ENCODE measurements at regions not wholly inside any gene's neighbourhood (a gene's known extent, or its start where the extent isn't known, plus 50 kb on each side); places are given as distances from the start of the nearest gene placed in this dataset.

GRCh38 chr13:78402708-78403400, 200.5 kb downstream of the POU4F1 start:
- H3K4me1 Mint-ChIP-seq, result no peaks in the 10 kb centered on the region
- H3K27ac Mint-ChIP-seq, result no peak overlapping the region
- no peaks in the 10 kb centered on the region for H3K36me3 Mint-ChIP-seq
- H3K27me3 Mint-ChIP-seq, result peaks cover 5% of the 10 kb centered on the region
- DNase-seq, result no peak
- no peak overlapping the region for H3K4me3 Mint-ChIP-seq
- no peaks in the 10 kb centered on the region for H3K9me3 Mint-ChIP-seq

GRCh38 chr13:78401873-78402707, 201.3 kb downstream of the POU4F1 start:
- Mint-ChIP-seq H3K27ac (no peak overlapping the region), H3K36me3 (no peaks in the 10 kb centered on the region), H3K27me3 (peaks cover 5% of the 10 kb centered on the region), H3K9me3 (no peaks in the 10 kb centered on the region), H3K4me3 (no peak overlapping the region), H3K4me1 (no peaks in the 10 kb centered on the region)
- DNase-seq, result no peak

- Mint-ChIP-seq H3K36me3 (no peaks in the 10 kb centered on the region), H3K27me3 (no peaks in the 10 kb centered on the region), H3K27ac (no peak overlapping the region), H3K4me3 (no peak overlapping the region), H3K4me1 (no peaks in the 10 kb centered on the region), H3K9me3 (no peaks in the 10 kb centered on the region)
- no peak for DNase-seq
Observed at GRCh38 chr13:78398743-78399410, 204.5 kb downstream of the POU4F1 start.

- Mint-ChIP-seq H3K36me3 (no peaks in the 10 kb centered on the region), H3K27ac (no peak overlapping the region), H3K27me3 (peaks cover 4% of the 10 kb centered on the region), H3K9me3 (no peaks in the 10 kb centered on the region), H3K4me3 (no peak overlapping the region), H3K4me1 (no peaks in the 10 kb centered on the region)
- DNase-seq, result no peak
Observed at GRCh38 chr13:78393286-78394142, 209.8 kb downstream of the POU4F1 start.

- no peak overlapping the region for H3K4me3 Mint-ChIP-seq
- H3K4me1 Mint-ChIP-seq, result no peaks in the 10 kb centered on the region
- no peak overlapping the region for H3K27ac Mint-ChIP-seq
- H3K36me3 Mint-ChIP-seq, result no peaks in the 10 kb centered on the region
- H3K27me3 Mint-ChIP-seq, result peaks cover 10% of the 10 kb centered on the region
- no peak for DNase-seq
- H3K9me3 Mint-ChIP-seq, result no peaks in the 10 kb centered on the region
Observed at GRCh38 chr13:78383899-78384298, 219.5 kb downstream of the POU4F1 start.

GRCh38 chr13:78383071-78383484, 220.3 kb downstream of the POU4F1 start:
- no peak for DNase-seq
- no peaks in the 10 kb centered on the region for H3K36me3 Mint-ChIP-seq
- H3K4me3 Mint-ChIP-seq, result no peak overlapping the region
- no peak overlapping the region for H3K27ac Mint-ChIP-seq
- peaks cover 10% of the 10 kb centered on the region for H3K27me3 Mint-ChIP-seq
- H3K9me3 Mint-ChIP-seq, result no peaks in the 10 kb centered on the region
- H3K4me1 Mint-ChIP-seq, result no peaks in the 10 kb centered on the region

GRCh38 chr13:78382491-78382890, 220.9 kb downstream of the POU4F1 start:
- DNase-seq, result no peak
- H3K36me3 Mint-ChIP-seq, result no peaks in the 10 kb centered on the region
- no peaks in the 10 kb centered on the region for H3K9me3 Mint-ChIP-seq
- no peak overlapping the region for H3K4me3 Mint-ChIP-seq
- no peaks in the 10 kb centered on the region for H3K4me1 Mint-ChIP-seq
- H3K27ac Mint-ChIP-seq, result no peak overlapping the region
- peaks cover 7% of the 10 kb centered on the region for H3K27me3 Mint-ChIP-seq

- Mint-ChIP-seq H3K27ac (no peak overlapping the region), H3K4me3 (no peak overlapping the region), H3K27me3 (peaks cover 4% of the 10 kb centered on the region), H3K36me3 (no peaks in the 10 kb centered on the region), H3K9me3 (no peaks in the 10 kb centered on the region), H3K4me1 (no peaks in the 10 kb centered on the region)
- no peak for DNase-seq
Observed at GRCh38 chr13:78376822-78377221, 226.5 kb downstream of the POU4F1 start.

- no peaks in the 10 kb centered on the region for H3K4me1 Mint-ChIP-seq
- H3K4me3 Mint-ChIP-seq, result no peak overlapping the region
- H3K27me3 Mint-ChIP-seq, result peaks cover 4% of the 10 kb centered on the region
- no peak overlapping the region for H3K27ac Mint-ChIP-seq
- no peaks in the 10 kb centered on the region for H3K36me3 Mint-ChIP-seq
- DNase-seq, result no peak
- no peaks in the 10 kb centered on the region for H3K9me3 Mint-ChIP-seq
Observed at GRCh38 chr13:78376033-78376432, 227.3 kb downstream of the POU4F1 start.

- H3K9me3 Mint-ChIP-seq, result no peaks in the 10 kb centered on the region
- H3K36me3 Mint-ChIP-seq, result no peaks in the 10 kb centered on the region
- H3K27me3 Mint-ChIP-seq, result peaks cover 4% of the 10 kb centered on the region
- DNase-seq, result no peak
- no peak overlapping the region for H3K4me3 Mint-ChIP-seq
- H3K27ac Mint-ChIP-seq, result no peak overlapping the region
- H3K4me1 Mint-ChIP-seq, result no peaks in the 10 kb centered on the region
Observed at GRCh38 chr13:78372581-78372980, 230.8 kb downstream of the POU4F1 start.

- no peaks in the 10 kb centered on the region for H3K9me3 Mint-ChIP-seq
- peaks cover 9% of the 10 kb centered on the region for H3K27me3 Mint-ChIP-seq
- no peaks in the 10 kb centered on the region for H3K36me3 Mint-ChIP-seq
- no peak for DNase-seq
- no peaks in the 10 kb centered on the region for H3K4me1 Mint-ChIP-seq
- no peak overlapping the region for H3K27ac Mint-ChIP-seq
- no peak overlapping the region for H3K4me3 Mint-ChIP-seq
Observed at GRCh38 chr13:78370231-78370630, 233.1 kb downstream of the POU4F1 start.

GRCh38 chr13:78364711-78365110, 238.6 kb downstream of the POU4F1 start:
- Mint-ChIP-seq H3K4me1 (no peaks in the 10 kb centered on the region), H3K27me3 (peaks cover 5% of the 10 kb centered on the region), H3K27ac (no peak overlapping the region), H3K36me3 (no peaks in the 10 kb centered on the region), H3K4me3 (no peak overlapping the region), H3K9me3 (no peaks in the 10 kb centered on the region)
- no peak for DNase-seq

GRCh38 chr13:78341032-78341431, 262.3 kb downstream of the POU4F1 start:
- Mint-ChIP-seq H3K36me3 (no peaks in the 10 kb centered on the region), H3K9me3 (no peaks in the 10 kb centered on the region), H3K27ac (no peak overlapping the region)

GRCh38 chr13:78339927-78340326, 263.4 kb downstream of the POU4F1 start:
- DNase-seq, result no peak
- H3K27me3 Mint-ChIP-seq, result peaks cover 5% of the 10 kb centered on the region

More at GRCh38 chr13:78341032-78341431, 262.3 kb downstream of the POU4F1 start:
- no peak for DNase-seq
- H3K27me3 Mint-ChIP-seq, result peaks cover 5% of the 10 kb centered on the region
- H3K4me3 Mint-ChIP-seq, result no peak overlapping the region
- H3K4me1 Mint-ChIP-seq, result no peaks in the 10 kb centered on the region

GRCh38 chr13:78334059-78334458, 269.3 kb downstream of the POU4F1 start:
- no peak for DNase-seq
- Mint-ChIP-seq H3K4me3 (no peak overlapping the region), H3K36me3 (no peaks in the 10 kb centered on the region), H3K27me3 (peaks cover 8% of the 10 kb centered on the region), H3K9me3 (no peaks in the 10 kb centered on the region), H3K27ac (no peak overlapping the region), H3K4me1 (no peaks in the 10 kb centered on the region)

More at GRCh38 chr13:78339927-78340326, 263.4 kb downstream of the POU4F1 start:
- no peaks in the 10 kb centered on the region for H3K4me1 Mint-ChIP-seq
- H3K36me3 Mint-ChIP-seq, result no peaks in the 10 kb centered on the region
- no peaks in the 10 kb centered on the region for H3K9me3 Mint-ChIP-seq
- no peak overlapping the region for H3K4me3 Mint-ChIP-seq
- no peak overlapping the region for H3K27ac Mint-ChIP-seq

Measured in activated naive CD8-positive, alpha-beta T cell treated with anti-CD3 and anti-CD28 coated beads for 36 hours (primary cell).